Femur (tissue), 1 donor: ENCODE measurements at regions not wholly inside any gene's neighbourhood (a gene's known extent, or its start where the extent isn't known, plus 50 kb on each side); places are given as distances from the start of the nearest gene placed in this dataset.
"Not testable (repeated sequence)": the region's sequence is repeated elsewhere in the genome, so short reads cannot be mapped to it uniquely, and the experiment has no call there.

ENCODE experiments used
- DNase-seq: peaks from one replicate; pipeline ENCODE4 v3.0.0-alpha.2; 2017

DNA sequence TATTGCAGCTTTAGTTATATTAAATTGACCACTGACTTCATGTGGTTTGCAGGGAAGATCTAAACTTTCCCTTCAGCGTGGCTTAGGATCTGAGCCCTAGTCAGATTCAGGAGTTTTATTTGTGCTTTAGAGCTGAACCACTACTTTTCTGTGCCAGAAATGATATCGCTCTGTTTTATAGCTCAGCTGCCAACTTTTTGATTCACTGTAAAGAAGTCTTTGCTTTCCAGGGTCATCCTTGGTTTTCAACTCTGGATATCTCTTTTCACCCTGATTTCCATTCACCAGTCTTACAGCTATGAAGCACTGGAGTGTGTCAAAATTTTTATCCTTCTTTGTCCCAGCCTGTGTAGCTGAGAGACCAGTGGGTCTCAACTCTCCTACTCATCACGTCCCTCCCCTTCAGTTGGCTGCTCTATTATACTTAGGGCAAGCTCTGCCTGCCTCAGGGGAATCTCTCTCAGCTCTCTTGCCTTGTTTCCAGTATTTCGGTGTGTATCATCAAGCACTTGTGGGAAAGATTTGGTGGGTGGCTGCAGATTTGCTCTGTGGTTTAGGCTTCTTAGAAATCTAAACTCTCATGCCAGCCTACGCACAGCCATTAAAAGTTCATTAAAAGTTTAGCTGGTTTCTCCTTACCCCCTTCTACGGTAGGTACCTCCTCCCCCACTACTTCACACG lies 425.5 kb downstream of the TENT5A start:
- DNase-seq, result peak; percentile 40

DNA sequence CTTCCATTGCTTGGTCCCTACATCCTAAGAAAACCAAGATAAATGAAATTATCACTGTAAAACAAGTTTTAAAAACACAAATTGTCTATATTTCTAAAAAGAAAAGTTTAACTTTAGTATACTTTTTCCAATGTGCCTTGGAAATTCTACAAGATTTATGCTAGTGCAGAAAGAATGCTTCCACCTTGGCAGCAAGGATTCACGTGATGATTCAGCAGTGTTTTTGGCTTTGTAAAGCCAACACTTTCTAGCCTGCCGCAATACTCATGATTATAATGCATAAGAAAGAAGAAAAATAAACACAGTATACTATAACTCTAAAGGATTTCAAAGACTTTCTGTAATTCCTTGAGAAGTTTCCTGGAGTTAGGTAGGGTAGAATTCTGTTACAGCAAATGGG lies 442.7 kb downstream of the TENT5A start:
- no peak for DNase-seq

DNA sequence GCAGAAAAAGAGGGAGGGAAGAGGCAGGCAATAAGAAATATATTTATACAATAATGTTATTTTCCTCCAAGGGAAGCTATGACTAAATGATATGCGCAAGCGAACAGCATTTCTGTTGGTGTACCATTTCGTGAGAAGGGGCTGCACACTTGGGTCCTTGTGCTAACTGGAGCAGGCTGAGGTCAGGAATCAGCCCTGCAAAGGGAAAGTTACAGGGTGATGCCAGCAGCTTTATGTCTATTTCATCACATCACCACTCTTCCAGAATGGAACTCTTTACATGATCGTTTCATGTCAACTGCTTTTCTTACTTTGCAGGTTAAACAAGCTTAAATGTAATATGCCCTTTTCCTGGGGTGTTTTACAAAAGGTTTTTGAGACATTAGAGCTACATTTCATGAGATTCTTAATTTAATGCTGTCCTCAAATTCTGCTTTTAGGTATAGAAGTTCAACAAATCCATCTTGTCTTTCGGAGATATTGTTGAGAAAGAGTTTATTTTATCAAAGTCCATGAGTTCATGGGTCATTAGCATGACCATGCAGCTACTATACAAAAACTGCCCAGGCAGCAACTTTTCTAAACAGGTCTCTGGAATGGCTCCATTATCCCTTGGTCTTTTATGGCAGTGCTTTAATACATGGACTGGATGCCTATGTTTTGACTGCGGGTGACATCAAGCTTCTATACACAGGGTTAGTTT lies 443.8 kb downstream of the TENT5A start:
- no peak for DNase-seq

DNA sequence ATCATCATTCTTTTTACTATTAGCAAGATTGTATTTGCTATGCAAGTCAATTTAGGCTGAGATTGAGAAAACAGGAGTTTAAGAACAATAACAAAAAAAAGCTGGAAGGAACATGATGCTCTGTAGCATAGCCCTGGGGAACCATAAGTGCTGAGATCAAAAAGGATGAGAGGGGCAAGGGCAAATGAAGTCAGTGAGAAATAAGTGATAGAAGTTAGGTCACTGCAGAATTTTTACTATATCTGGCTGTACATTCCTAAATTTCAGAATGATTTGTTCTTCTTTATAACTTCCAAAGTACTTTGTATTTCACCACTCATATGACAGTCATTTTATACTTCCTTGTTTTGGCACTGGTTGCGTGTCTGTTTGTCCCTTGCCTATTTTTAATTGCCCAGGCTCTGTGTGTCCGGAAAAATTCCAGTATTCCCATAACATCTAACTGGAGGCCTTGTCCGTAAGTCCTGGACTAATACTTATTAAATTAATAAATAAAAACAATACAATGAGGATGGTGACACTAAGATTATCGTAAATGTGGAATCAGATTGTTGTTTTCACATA lies 444.7 kb downstream of the TENT5A start:
- DNase-seq, result no peak

DNA sequence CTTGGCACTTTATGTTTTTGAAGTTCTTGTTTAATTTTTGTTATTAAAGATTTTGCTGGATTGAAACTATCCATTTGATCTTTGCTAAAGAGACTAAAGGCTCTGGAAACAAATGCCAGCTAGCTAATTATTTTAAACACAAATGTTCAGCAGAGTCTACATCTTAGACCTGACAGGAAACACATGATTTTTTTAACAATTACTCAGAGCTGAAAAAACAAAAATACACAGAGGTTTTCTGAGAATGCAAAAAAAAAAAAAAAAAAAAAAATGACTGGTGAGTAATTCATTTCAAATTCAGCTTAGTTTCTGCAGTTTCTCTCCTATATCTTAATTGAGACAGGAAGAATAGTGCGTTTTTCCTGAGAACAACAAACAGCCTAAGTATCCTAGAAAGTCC lies 448.0 kb downstream of the TENT5A start:
- no peak for DNase-seq

DNA sequence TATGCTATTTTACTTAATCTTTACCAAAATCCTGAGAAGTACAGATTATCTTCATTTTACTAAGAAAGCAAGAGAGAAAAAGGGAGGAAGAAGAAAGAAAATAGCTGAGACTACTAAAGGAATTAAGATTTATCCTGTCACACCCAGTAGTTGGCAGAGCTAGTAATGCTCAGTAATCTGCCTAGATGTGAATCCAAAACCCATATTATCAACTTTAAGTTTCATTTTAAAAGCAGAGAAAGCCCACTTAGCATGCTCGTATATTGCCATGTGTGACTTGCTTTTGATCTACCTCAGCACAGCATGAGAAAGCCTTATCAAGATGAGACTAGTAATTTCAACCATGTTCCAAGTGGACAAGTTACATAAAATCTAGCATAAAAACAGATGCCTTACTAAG lies 451.5 kb downstream of the TENT5A start:
- no peak for DNase-seq

DNA sequence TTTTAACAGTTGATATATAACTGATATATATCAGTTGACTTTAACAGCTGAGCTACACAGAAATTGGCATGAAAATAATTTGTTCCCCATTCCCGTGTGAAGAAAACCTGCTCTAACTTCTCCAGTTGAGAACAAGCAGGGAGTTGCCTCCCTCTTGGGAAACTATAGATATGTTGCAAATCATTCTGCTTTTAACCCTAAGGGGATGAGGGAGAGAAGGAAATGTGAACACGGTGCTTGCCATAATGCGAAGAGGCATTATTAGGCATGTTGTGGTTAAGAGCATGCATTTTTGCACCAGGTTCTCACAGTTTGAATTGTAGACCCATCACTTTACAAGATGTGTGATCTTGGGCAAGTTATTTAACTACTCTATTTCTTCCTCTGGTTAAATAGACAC lies 453.7 kb downstream of the TENT5A start:
- no peak for DNase-seq

DNA sequence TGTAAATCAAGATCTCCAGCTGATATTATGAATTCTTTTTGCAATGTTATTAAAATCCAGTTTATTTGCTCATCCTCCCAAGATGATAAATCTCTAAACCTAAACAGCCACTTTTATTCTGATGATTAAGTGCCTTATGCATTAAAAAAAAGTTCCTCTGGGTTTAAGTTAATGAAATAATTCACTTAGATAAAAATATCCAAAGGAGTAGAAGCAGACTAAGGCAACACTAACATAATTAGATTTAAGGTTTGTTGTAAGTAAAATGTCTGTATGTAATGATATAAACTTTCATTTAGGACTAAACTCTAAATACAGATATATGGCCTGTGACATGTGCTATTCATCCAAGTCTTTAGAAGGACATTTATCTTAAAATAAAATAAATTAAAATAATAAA lies 457.2 kb downstream of the TENT5A start:
- DNase-seq, result no peak

DNA sequence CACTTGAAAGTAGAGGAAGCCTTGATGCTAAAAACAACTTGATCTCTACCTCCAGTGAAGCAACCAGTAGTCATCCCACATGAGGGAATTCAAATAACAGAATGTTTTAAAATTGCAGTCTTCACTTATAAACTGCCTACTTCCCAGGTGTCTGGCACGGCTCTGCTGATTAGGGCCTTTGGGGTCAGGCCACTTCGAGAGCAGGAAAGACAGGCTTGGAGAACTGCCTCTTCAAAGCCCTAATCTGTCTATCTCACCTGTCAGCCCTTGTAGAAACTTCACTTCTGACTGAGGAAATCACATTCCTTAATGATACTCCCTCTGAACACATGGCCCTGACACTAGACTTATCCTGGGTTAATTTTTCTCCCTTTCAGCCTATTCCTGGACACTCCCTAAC lies 458.6 kb downstream of the TENT5A start:
- DNase-seq, result no peak

DNA sequence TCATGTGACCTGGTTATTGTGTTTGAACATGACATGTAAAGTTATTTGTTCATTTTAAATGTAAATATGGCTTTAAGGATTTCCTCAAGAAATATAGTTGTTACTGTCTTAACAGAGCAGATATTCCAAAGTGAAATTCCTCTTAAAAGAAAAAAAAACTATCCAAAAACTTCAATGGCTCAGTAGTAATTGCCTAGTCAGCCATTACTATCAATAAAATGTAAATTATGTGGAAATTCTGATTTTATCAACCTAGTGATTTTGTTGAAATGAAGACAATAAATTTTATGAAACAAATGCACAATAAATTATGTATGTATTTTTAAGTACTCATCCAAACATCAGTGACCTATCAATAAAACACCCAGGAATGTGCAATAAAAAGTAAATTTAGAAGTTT lies 463.3 kb downstream of the TENT5A start:
- DNase-seq, result no peak

DNA sequence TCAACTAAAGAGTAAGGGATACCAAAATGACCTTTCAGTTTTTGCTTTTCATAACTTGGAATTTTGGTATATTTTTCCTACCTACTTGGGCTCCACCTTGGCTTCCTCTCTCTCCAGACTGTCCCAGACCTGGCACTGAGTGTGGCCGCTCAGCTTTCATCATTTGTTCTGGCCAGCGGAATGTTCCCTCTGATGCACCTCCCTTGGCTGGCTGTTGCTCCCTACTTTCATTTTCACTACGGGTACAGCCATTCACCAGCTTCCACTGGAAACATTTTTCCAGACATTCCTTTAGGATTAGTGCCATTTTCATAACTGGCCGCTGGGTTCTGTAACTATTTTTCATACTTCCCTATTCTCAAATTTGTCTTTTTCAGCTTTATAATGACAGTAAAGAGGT lies 487.4 kb downstream of the TENT5A start:
- peak; percentile 75 for DNase-seq

DNA sequence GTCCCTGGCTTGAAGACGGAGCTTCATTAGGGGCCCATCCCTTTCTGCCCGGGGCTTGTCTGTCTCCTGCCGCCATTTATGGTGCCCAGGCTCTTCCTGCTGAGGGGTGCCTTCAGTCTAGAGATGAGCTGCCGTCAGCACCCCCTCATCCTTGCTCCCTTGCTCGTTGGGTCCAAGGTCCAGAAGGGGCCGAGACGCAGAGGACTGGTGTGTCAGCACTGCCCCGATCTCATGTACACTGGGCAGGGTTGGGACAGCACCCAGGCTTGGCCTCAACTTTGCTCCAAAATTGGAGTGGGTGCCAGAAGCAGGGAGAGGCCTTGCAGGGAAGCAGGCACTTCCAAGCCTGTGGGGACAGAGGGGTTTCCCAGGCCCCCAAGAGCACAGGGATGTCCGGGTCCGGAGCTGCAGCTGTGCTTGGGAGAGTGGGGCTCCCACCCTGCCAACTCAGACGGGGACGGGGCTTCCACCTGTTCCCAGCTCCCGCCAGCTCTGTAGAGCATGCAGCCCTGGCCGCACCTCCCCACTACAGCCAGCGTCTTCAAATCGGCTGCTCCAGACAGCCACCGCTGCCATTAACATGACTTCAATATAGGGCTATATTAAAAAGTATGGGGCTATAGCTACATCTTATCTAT lies 488.8 kb downstream of the TENT5A start:
- no peak for DNase-seq

DNA sequence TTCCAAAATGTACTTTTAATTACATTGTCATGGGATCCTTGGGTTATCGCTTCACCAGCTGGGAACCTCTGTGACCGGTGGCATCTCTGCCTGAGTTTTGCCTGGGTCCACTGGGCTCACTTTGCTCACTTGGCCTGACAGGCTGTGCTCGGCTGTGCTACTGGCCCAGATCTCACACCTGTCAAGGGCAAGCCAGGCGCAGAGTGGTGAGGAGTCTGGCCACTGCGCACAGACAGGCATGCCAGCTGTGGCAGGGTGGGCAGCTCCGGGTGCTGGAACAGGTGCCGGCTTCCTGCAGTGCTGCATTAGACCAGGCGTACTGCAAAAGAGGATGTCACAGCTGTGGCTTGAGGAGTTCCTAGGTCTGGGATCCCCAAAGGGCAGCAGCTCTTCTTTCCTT lies 489.8 kb downstream of the TENT5A start:
- no peak for DNase-seq

DNA sequence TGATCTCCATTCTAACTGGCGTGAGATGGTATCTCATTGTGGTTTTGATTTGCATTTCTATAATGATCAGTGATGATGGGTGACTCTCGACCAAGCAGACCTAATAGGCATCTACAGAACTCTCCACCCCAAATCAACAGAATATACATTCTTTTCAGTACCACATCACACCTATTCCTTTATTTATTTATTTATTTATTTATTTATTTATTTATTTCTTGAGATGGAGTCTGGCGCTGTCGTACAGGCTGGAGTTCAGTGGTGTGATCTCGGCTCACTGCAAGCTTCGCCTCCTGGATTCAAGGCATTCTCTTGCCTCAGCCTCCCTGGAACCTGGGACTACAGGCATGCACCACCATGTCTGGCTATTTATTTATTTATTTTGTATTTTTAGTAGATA lies 496.3 kb downstream of the TENT5A start:
- not testable (repeated sequence) for DNase-seq

DNA sequence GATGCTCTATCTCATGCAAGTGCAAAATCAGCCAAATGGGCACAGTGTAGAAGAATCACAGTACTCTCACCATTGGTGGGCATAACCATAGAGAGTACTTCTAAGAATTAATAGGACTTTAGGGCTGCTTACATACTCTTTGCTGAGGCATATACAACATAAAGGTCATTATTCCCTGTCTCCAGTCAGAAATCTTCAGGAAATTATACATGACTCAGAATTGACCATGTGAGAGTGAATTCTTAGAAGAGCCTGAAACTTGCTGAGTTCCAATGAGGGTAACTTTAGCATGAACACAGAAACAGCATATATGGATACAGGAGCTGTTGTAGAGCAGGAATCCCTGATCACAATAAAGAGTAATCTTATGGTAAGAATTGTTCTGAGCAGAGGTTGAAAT lies 498.7 kb downstream of the TENT5A start:
- DNase-seq, result no peak

DNA sequence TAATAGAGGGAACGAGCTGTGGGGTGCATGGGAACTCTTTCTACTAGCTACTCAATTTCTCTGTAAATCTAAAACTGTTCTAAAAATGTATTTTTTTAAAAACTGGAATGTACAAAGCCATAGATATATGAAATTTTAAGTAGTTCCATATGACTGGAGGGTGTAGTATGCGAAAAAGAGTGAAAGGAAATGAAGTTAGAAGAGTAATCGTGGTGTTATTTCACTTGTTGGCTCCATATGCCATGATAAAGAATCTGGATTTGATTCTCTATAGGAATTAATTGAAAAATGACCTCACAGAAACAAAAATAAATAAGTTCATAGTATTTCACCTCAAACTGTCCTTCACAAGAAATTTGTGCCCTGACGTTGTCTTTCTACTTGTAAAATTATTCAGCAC lies 500.2 kb downstream of the TENT5A start:
- no peak for DNase-seq

DNA sequence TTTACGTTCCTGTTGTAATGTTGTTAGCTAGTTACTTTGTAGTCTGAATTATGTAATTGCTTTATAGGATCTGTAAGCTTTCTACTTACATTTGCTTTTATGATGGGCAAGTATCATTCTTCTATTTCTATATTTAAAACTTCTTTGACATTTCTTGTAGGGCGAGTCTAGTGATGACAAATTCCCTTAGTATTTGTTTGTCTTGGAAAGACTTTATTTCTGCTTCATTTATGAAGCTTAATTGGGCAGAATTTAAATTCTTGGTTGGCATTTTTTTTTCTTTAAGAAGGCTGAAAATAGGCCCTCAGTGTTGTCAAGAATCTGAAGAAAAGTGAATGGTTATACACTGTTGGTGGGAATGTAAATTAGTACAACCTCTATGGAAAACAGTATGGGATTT lies 506.3 kb downstream of the TENT5A start:
- DNase-seq, result no peak

DNA sequence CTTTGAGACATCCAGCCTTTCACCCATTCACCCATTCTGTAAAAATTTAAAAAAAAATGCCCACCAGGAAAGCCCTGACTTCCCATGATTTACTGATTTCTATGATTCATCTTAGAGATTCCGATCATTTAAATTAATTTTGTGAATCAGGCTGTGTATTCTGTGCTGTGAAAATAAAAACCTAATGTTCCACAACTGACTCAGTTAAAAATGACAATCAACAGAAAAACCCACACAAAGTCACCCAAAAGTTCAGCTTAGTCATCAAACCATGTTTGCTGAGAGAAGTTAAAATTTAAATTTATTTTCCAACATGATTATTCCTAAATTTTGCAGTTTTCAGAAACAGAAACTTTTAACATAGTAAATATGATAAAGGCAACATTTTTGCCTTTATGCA lies 509.9 kb downstream of the TENT5A start:
- no peak for DNase-seq

DNA sequence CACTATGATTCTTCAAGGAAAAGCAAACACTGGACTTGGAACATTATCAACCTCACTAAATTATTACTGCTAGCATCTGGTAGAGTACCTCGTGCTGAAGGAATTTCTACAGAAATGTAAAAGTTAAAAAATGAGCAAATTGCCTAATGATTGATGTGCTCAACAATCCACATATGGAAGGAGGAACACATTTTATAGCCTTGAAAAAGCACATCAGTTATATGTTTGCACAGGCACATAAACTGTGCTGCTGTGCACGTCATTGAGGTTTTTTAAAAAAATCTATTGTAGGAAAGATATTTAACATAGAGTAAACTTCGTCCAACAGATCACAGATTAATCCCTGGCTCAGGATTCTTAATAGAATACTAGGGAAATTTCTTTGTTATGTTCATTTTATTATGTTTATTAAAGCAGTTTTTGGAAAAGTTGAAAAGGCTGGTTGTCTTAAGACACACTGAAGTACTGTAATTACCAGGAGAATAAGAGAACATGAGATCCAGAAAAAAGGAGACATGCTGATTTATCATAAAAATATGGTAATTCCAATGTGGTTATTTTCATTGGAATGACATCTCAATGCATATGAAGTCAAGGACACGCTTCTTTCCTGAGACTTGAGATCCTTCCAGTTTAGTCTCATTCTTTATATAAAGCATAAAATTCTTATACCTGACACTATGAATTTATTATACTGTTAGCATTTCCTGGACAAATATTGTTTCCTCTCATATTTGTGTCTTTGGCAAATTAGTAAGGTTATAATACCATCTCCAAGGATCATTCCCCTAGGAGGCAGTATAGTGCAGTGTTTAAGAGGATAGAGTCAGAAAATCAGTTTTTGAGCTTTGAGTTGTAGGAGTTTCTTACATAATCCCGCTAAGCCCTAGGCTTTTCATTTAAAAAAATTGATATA lies 511.1 kb downstream of the TENT5A start:
- DNase-seq, result no peak

DNA sequence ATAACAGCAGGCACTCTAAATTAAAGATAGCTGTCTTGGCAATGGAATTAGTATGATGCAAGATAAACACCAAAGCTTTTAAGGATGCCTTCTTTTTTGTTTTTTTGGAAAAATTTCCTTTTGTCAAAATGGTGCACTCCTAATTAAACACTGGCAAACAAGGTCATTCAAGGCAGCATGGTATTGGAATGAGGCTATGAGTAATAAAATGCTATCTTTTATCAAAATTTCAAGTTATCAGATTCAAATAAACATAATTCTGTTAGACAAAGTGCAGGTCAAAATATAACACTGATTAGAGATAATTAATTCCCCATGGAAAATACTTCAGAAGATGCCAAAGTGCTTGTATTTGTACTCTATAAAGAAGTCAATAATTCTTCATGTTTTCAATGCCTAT lies 514.1 kb downstream of the TENT5A start:
- DNase-seq, result no peak

DNA sequence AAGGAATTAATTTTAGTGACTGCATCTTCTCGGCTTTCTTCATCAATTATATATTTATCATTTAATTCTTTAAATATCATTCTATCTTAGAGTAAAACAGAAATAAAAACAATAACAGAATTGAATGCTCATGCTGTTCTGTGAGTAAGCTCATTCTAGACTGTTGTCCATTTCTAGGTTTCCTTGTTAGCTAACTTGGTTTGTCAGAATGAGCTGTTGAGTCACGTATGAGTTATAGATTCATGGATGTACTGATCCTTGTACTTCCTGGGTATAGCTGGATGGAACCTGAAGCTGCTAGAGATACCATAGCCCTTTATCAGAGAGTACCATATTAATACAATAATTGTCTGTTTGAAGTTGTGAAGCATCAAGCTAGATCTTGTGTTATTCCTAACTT lies 515.3 kb downstream of the TENT5A start:
- no peak for DNase-seq

DNA sequence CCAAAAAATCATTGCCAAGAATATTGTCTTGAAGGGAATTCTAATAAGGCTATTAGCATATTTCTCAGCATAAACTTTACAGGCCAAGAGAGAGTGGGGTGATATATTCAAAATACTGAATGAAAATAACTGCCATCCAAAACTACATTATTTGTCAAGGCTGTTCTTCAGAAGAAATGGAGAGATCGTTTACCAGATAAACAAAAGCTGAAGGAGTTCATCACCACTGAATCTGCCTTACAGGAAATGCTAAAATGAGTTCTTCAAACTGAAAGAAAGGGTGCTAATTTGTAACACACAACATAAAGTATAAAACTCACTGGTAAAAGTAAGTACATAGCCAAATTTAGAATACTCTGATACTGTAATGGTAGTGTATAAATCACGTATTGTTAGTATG lies 517.0 kb downstream of the TENT5A start:
- DNase-seq, result no peak

DNA sequence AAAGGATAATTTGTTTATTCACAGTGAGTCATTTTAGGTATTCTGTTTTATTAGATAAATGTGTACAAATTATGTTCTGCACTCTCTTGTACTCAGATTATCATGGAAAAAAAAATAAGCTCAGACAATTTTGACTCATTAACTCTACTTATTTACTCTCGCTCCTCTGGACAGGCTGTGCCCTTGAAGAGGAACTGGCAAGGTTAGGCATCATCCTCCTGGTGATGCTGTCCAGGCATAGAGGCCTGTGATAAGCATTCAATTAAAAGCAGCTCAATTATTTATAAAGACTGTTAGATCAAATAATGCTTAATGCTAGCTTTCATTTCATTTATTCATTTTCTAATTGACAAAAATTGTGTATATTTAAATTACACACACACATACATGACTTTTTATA lies 518.5 kb downstream of the TENT5A start:
- DNase-seq, result no peak
